Left ventricle myocardium inferior (tissue), 1 donor: ENCODE measurements at regions not wholly inside any gene's neighbourhood (a gene's known extent, or its start where the extent isn't known, plus 50 kb on each side); places are given as distances from the start of the nearest gene placed in this dataset.

Experiments
- DNase-seq: peaks from one replicate; pipeline ENCODE4 v3.0.0-alpha.2; 2020
- H3K27ac ChIP-seq: fragments of 200-600 bp; replicated peaks from 2 replicates; pipeline ENCODE4 v1.8.0; 2021
- H3K27me3 ChIP-seq: fragments of 200-600 bp; 2 replicates; pipeline ENCODE4 v1.8.0; 2021; ENCODE audit warnings: low read depth
- H3K36me3 ChIP-seq: fragments of 200-600 bp; 2 replicates; pipeline ENCODE4 v1.8.0; 2021
- H3K4me1 ChIP-seq: fragments of 200-600 bp; 2 replicates; pipeline ENCODE4 v1.8.0; 2021
- H3K4me3 ChIP-seq: fragments of 200-600 bp; 2 replicates; pipeline ENCODE4 v1.8.0; 2021; ENCODE audit warnings: mild to moderate bottlenecking, moderate library complexity
- H3K9me3 ChIP-seq: fragments of 200-600 bp; replicated peaks from 2 replicates; pipeline ENCODE4 v1.8.0; 2021
- intact Hi-C: fragments of 100-400 bp; cut with micrococcal nuclease; formaldehyde crosslinking; loops from one replicate; pipeline ENCODE4 v1.11.0; 2022
- TF ChIP-seq, protein P1 (sequence below): fragments of 200-600 bp; IDR thresholded peaks from 2 replicates; pipeline ENCODE4 v1.8.0; 2021; ENCODE audit warnings: antibody characterized with exemption, mild to moderate bottlenecking, borderline replicate concordance
- donor health status: DM: no; HTN: yes; CAD: no; lungs with severe emphysema.

- TF ChIP-seq, protein P1, sequence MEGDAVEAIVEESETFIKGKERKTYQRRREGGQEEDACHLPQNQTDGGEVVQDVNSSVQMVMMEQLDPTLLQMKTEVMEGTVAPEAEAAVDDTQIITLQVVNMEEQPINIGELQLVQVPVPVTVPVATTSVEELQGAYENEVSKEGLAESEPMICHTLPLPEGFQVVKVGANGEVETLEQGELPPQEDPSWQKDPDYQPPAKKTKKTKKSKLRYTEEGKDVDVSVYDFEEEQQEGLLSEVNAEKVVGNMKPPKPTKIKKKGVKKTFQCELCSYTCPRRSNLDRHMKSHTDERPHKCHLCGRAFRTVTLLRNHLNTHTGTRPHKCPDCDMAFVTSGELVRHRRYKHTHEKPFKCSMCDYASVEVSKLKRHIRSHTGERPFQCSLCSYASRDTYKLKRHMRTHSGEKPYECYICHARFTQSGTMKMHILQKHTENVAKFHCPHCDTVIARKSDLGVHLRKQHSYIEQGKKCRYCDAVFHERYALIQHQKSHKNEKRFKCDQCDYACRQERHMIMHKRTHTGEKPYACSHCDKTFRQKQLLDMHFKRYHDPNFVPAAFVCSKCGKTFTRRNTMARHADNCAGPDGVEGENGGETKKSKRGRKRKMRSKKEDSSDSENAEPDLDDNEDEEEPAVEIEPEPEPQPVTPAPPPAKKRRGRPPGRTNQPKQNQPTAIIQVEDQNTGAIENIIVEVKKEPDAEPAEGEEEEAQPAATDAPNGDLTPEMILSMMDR: no peak
- intact Hi-C loops: no loop called here
- H3K36me3 ChIP-seq: no peaks in the 10 kb centered on the region
- H3K9me3 ChIP-seq: peaks cover 21% of the 10 kb centered on the region
- H3K27ac ChIP-seq: no peak overlapping the region
- H3K27me3 ChIP-seq: no peaks in the 10 kb centered on the region
- no peak overlapping the region for H3K4me3 ChIP-seq
- DNase-seq: no peak
- H3K4me1 ChIP-seq: no peaks in the 10 kb centered on the region
Observed at GRCh38 chr4:96228463-96228862, 388.6 kb downstream of the PDHA2 start.

DNA sequence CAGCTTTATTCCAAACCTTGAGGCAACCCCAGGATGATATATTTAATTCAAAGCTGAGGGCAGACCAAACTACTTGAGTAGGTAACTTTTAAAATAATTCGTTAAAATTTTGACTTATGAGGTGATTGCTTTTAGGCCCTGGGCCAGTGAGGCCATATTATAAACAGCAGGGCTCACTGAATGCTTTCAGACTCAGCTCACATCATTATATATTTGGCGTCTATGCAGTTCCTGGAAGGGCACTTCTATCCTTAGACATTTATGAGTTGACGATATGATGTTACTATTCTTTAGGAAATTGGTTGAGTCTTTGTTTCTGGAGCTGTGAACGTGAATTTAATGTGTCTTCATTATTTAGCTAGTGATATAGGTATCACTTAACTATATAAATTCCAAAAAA, 400.1 kb downstream of the PDHA2 start:
- no peak for DNase-seq
- Histone ChIP-seq H3K4me3 (no peak overlapping the region), H3K27ac (no peak overlapping the region), H3K4me1 (no peaks in the 10 kb centered on the region), H3K36me3 (no peaks in the 10 kb centered on the region), H3K9me3 (peaks cover 25% of the 10 kb centered on the region), H3K27me3 (no peaks in the 10 kb centered on the region)
- intact Hi-C loops: no loop called here
- TF ChIP-seq, protein P1: no peak

DNA sequence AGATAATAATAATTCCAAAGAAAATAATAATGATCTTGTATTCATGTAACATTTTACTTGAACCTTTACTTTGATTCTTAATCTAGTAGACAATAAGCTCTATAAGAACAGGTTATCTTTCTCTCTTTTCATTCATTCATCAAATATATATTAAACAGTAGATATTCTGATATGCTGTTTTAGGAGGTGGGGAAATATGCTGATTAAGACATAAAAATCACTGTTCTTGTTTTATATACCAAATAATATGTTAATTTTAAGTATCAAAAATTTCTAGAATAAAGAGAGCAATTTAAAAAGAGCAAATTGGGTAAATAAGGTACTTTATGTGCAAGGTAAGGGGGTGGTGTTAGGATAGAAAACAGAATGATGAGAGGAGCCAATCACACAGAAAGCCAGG, 401.9 kb downstream of the PDHA2 start:
- TF ChIP-seq, protein P1: no peak
- Histone ChIP-seq H3K4me3 (no peak overlapping the region), H3K4me1 (no peaks in the 10 kb centered on the region), H3K9me3 (peaks cover 15% of the 10 kb centered on the region), H3K27ac (no peak overlapping the region), H3K36me3 (no peaks in the 10 kb centered on the region), H3K27me3 (no peaks in the 10 kb centered on the region)
- intact Hi-C loops: no loop called here
- no peak for DNase-seq

DNA sequence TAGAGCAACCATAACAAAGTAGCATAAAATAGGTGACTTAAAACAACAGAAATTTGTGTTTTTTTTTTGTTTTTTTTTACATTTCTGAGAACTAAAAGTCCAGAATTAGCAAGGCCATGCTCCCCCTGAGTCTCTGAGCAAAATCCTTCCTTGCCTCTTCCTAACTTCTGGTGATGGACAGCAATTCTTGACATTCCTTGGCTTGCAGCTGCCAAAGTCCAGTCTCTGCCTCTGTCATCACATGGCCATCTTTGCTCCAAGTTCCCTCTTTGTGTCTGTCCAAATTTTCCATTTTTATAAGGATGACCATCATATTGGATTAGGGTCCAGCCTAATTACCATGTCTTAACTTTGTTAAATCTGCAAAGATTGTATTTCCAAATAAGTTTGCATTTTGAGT, 407.2 kb downstream of the PDHA2 start:
- Histone ChIP-seq H3K27me3 (no peaks in the 10 kb centered on the region), H3K9me3 (no peaks in the 10 kb centered on the region), H3K27ac (no peak overlapping the region), H3K36me3 (no peaks in the 10 kb centered on the region), H3K4me1 (no peaks in the 10 kb centered on the region), H3K4me3 (no peak overlapping the region)
- TF ChIP-seq, protein P1: no peak
- DNase-seq: no peak
- intact Hi-C loops: no loop called here

- H3K9me3 ChIP-seq: no peaks in the 10 kb centered on the region
- intact Hi-C loops: no loop called here
- no peak for DNase-seq
- no peaks in the 10 kb centered on the region for H3K4me1 ChIP-seq
- no peak overlapping the region for H3K4me3 ChIP-seq
- no peak overlapping the region for H3K27ac ChIP-seq
- TF ChIP-seq, protein P1: no peak
- no peaks in the 10 kb centered on the region for H3K36me3 ChIP-seq
- H3K27me3 ChIP-seq: no peaks in the 10 kb centered on the region
Observed at GRCh38 chr4:96248225-96248624, 408.3 kb downstream of the PDHA2 start.
